ENCODE measurements at regions not wholly inside any gene's neighbourhood (a gene's known extent, or its start where the extent isn't known, plus 50 kb on each side); places are given as distances from the start of the nearest gene placed in this dataset.

DNA sequence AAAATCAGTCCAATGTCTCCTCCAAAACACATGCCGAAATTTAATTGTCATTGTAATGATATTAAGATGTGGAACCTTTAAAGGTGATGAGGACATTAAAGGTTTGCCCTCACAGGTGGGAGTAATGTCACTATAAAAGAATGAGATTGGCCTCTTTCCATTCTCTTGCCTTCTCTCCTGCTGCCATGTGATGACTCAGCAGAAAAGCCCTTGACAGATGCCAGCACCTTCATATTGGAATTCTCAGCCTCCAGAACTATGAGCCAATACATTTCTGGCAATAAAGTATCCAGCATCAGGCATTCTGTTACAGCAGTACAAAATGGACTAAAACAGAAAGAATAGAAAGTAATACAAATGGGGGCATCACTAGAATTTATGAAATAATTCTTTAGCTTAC is 609.7 kb downstream of the SLC16A7 start:
- TF ChIP-seq, protein P1, sequence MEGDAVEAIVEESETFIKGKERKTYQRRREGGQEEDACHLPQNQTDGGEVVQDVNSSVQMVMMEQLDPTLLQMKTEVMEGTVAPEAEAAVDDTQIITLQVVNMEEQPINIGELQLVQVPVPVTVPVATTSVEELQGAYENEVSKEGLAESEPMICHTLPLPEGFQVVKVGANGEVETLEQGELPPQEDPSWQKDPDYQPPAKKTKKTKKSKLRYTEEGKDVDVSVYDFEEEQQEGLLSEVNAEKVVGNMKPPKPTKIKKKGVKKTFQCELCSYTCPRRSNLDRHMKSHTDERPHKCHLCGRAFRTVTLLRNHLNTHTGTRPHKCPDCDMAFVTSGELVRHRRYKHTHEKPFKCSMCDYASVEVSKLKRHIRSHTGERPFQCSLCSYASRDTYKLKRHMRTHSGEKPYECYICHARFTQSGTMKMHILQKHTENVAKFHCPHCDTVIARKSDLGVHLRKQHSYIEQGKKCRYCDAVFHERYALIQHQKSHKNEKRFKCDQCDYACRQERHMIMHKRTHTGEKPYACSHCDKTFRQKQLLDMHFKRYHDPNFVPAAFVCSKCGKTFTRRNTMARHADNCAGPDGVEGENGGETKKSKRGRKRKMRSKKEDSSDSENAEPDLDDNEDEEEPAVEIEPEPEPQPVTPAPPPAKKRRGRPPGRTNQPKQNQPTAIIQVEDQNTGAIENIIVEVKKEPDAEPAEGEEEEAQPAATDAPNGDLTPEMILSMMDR (conservative IDR thresholded peaks at IDR 0.05; ENCODE audit: low read length) = no peak
- no peak for TF ChIP-seq EZH2phosphoT487 (IDR thresholded peaks at IDR 0.05; ENCODE audit: borderline replicate concordance)
- H3K9ac ChIP-seq (ENCODE audit: low read depth, low read length, poor library complexity, severe bottlenecking) = no peak overlapping the region
- H3K9me3 ChIP-seq (ENCODE audit: insufficient read depth, low read depth, low read length) = no peaks in the 10 kb centered on the region
- no peaks in the 10 kb centered on the region for H3K9me2 ChIP-seq (replicated peaks; ENCODE audit: low read depth, low read length)
- H4K20me1 ChIP-seq (ENCODE audit: insufficient read depth, low read length, poor library complexity, severe bottlenecking) = no peaks in the 10 kb centered on the region
- no peaks in the 10 kb centered on the region for H3K27me3 ChIP-seq (ENCODE audit: insufficient read depth, low read length, poor library complexity, severe bottlenecking)
- no peaks in the 10 kb centered on the region for H3K79me2 ChIP-seq (ENCODE audit: insufficient read depth, low read length)
- no peaks in the 10 kb centered on the region for H3K36me3 ChIP-seq (ENCODE audit: insufficient read depth, low read length)
- H3F3A ChIP-seq (ENCODE audit: low read depth) = 0 out of 2 replicates have a peak, but pooled peaks cover 5% of the 10 kb centered on the region
- no peak overlapping the region for H3K4me2 ChIP-seq (ENCODE audit: low read depth, low read length, poor library complexity, severe bottlenecking)
- no peak overlapping the region for H2AFZ ChIP-seq (ENCODE audit: low read length)
- H3K4me1 ChIP-seq (ENCODE audit: insufficient read depth, low read length, poor library complexity, severe bottlenecking) = peaks cover 31% of the 10 kb centered on the region
- no peak overlapping the region for H3K4me3 ChIP-seq (ENCODE audit: low read length, poor library complexity, severe bottlenecking)

DNA sequence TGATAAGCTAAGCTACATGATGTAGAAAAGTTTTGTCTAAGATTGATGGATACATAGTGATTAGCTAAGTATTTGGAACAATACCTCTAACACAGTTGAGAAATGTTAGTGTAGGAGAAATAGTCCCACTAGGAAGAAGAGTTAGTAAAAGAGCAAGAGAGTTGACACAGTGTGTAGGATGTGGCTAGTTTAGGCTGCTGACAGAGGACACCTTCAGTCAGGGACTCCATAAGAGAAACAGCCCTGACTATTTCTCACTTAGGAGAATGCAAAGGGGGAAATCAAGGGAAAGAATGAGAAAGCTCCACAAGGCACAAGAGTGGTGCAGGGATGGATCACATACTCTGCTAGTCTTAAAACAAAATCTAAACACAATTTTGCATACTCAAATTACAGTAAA is 613.7 kb downstream of the SLC16A7 start:
- Histone ChIP-seq H3K4me2 (ENCODE audit: low read depth, low read length, poor library complexity, severe bottlenecking) (peak overlapping the region; percentile 21), H3K4me1 (ENCODE audit: insufficient read depth, low read length, poor library complexity, severe bottlenecking) (peaks cover 31% of the 10 kb centered on the region), H3K4me3 (ENCODE audit: low read length, poor library complexity, severe bottlenecking) (peak overlapping the region; percentile 24), H3K9ac (ENCODE audit: low read depth, low read length, poor library complexity, severe bottlenecking) (no peak overlapping the region), H3K27me3 (ENCODE audit: insufficient read depth, low read length, poor library complexity, severe bottlenecking) (no peaks in the 10 kb centered on the region), H4K20me1 (ENCODE audit: insufficient read depth, low read length, poor library complexity, severe bottlenecking) (no peaks in the 10 kb centered on the region), H3K36me3 (ENCODE audit: insufficient read depth, low read length) (no peaks in the 10 kb centered on the region), H3K79me2 (ENCODE audit: insufficient read depth, low read length) (no peaks in the 10 kb centered on the region), H2AFZ (ENCODE audit: low read length) (peak overlapping the region; percentile 63; the same call in 1 of the 2 replicates), H3K9me3 (ENCODE audit: insufficient read depth, low read depth, low read length) (peaks cover 4% of the 10 kb centered on the region; the same call in 1 of the 2 replicates), H3K9me2 (replicated peaks; ENCODE audit: low read depth, low read length) (no peaks in the 10 kb centered on the region), H3F3A (ENCODE audit: low read depth) (0 out of 2 replicates have a peak, but pooled peaks cover 5% of the 10 kb centered on the region)
- TF ChIP-seq EZH2phosphoT487 (IDR thresholded peaks at IDR 0.05; ENCODE audit: borderline replicate concordance) = no peak
- TF ChIP-seq, protein P1 (conservative IDR thresholded peaks at IDR 0.05; ENCODE audit: low read length) = no peak

DNA sequence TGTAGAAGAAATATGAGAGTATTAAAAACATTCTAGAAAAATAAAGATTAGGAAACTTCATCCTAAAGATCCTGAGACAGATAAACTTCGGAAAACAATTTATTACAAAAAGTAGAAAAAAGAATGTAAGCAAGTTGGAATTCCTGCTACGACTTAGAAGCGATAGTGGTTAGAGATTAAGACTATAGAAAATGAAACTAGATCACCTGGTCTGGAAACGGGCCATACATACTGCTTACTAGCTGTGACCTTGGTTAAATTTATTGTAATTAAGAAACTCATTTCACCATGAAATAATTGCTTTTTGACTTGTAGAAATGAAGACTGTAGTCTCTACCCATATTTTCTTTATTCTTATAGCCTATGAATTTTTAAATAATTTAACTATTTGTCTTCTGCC is 614.1 kb downstream of the SLC16A7 start:
- peak overlapping the region; percentile 21 for H3K4me2 ChIP-seq (ENCODE audit: low read depth, low read length, poor library complexity, severe bottlenecking)

More for the DNA sequence above, 614.1 kb downstream of the SLC16A7 start:
- H3K27me3 ChIP-seq (ENCODE audit: insufficient read depth, low read length, poor library complexity, severe bottlenecking) = no peaks in the 10 kb centered on the region
- TF ChIP-seq, protein P1 (conservative IDR thresholded peaks at IDR 0.05; ENCODE audit: low read length) = no peak
- no peak for TF ChIP-seq EZH2phosphoT487 (IDR thresholded peaks at IDR 0.05; ENCODE audit: borderline replicate concordance)
- no peaks in the 10 kb centered on the region for H4K20me1 ChIP-seq (ENCODE audit: insufficient read depth, low read length, poor library complexity, severe bottlenecking)
- no peaks in the 10 kb centered on the region for H3K36me3 ChIP-seq (ENCODE audit: insufficient read depth, low read length)
- H3K79me2 ChIP-seq (ENCODE audit: insufficient read depth, low read length) = no peaks in the 10 kb centered on the region
- 0 out of 2 replicates have a peak, but pooled peaks cover 5% of the 10 kb centered on the region for H3F3A ChIP-seq (ENCODE audit: low read depth)
- no peak overlapping the region for H3K9ac ChIP-seq (ENCODE audit: low read depth, low read length, poor library complexity, severe bottlenecking)
- H3K4me3 ChIP-seq (ENCODE audit: low read length, poor library complexity, severe bottlenecking) = peak overlapping the region; percentile 24
- H3K4me1 ChIP-seq (ENCODE audit: insufficient read depth, low read length, poor library complexity, severe bottlenecking) = peaks cover 31% of the 10 kb centered on the region
- H3K9me3 ChIP-seq (ENCODE audit: insufficient read depth, low read depth, low read length) = peaks cover 4% of the 10 kb centered on the region; the same call in 1 of the 2 replicates
- H2AFZ ChIP-seq (ENCODE audit: low read length) = peak overlapping the region; percentile 63; the same call in 1 of the 2 replicates
- H3K9me2 ChIP-seq (replicated peaks; ENCODE audit: low read depth, low read length) = no peaks in the 10 kb centered on the region

Measured in Loucy (cell line).